SK-N-SH (cell line): ENCODE measurements at regions not wholly inside any gene's neighbourhood (a gene's known extent, or its start where the extent isn't known, plus 50 kb on each side); places are given as distances from the start of the nearest gene placed in this dataset.

ENCODE experiments used
- CTCF ChIA-PET: fragments of 300-600, 350-600 bp; formaldehyde crosslinking; extraction: SDS; loops from one replicate; lab custom pipeline; 2021; lab: Yijun Ruan, JAX
- POLR2A ChIA-PET: fragments of 350-600 bp; sonication (Branson Sonifier 250); formaldehyde crosslinking; extraction: SDS; loops from one replicate; lab custom pipeline; 2020; ENCODE audit warnings: antibody characterized with exemption, inconsistent platforms; lab: Yijun Ruan, JAX
- DNase-seq: peaks from one replicate; pipeline ENCODE4 v3.0.0; 2012
- H2AFZ ChIP-seq: fragments of 200-600 bp; sonication (generic); 2 replicates; pipeline ENCODE4 v1.8.1; 2016; ENCODE audit warnings: antibody characterized with exemption, mild to moderate bottlenecking, low read depth
- H3F3A ChIP-seq: fragments of 200-600 bp; sonication (generic); replicated peaks from 2 replicates; pipeline ENCODE3; 2016; ENCODE audit warnings: antibody characterized with exemption, mild to moderate bottlenecking; ENCODE audit not compliant: insufficient read depth
- H3K27ac ChIP-seq, 2 experiments: fragments of 200-500 bp in 1 of 2; fragments of 200-600 bp in 1 of 2; sonication (Bioruptor generic) in 1 of 2; sonication (generic), shearing (Covaris generic) in 1 of 2; 2 replicates each; pipeline versions ENCODE4 v1.5.1 to v1.6.1; 2014 to 2016; ENCODE audit warnings: low read depth in 2 of 2, inconsistent platforms in 1 of 2, low read length in 1 of 2, mild to moderate bottlenecking in 1 of 2, mixed read lengths in 1 of 2
- H3K27me3 ChIP-seq: fragments of 200-600 bp; sonication (generic), shearing (Covaris generic); 2 replicates; pipeline ENCODE4 v1.6.1; 2016; ENCODE audit warnings: mixed run types; ENCODE audit not compliant: insufficient read depth
- H3K36me3 ChIP-seq, 2 experiments: fragments of 200-500 bp in 1 of 2; fragments of 200-600 bp in 1 of 2; sonication (Bioruptor generic) in 1 of 2; sonication (generic) in 1 of 2; replicated peaks in 1 of 2; 2 replicates each; pipeline versions ENCODE3 to v1.5.1; 2014 to 2016; ENCODE audit warnings: low read length in 1 of 2, mild to moderate bottlenecking in 1 of 2; ENCODE audit not compliant: insufficient read depth in 2 of 2, control insufficient read depth in 1 of 2
- H3K4me1 ChIP-seq, 2 experiments: fragments of 200-500 bp in 1 of 2; fragments of 200-600 bp in 1 of 2; sonication (Bioruptor generic) in 1 of 2; sonication (generic), shearing (Covaris generic) in 1 of 2; 2 replicates each; pipeline versions ENCODE4 v1.5.1 to v1.6.1; 2014 to 2016; ENCODE audit warnings: low read depth in 1 of 2, low read length in 1 of 2, mixed run types in 1 of 2; ENCODE audit not compliant: insufficient read depth in 2 of 2, control insufficient read depth in 1 of 2
- H3K4me2 ChIP-seq: fragments of 200-600 bp; sonication (generic), shearing (Covaris generic); 2 replicates; pipeline ENCODE4 v1.6.1; 2017; ENCODE audit warnings: mixed run types
- H3K4me3 ChIP-seq, 2 experiments: fragments of 200-500 bp in 1 of 2; fragments of 200-600 bp in 1 of 2; sonication (Bioruptor generic) in 1 of 2; sonication (generic), shearing (Covaris generic) in 1 of 2; 2 replicates each; pipeline versions ENCODE4 v1.5.1 to v1.8.1; 2014 to 2016; ENCODE audit warnings: low read depth in 2 of 2, inconsistent platforms in 1 of 2, low read length in 1 of 2, mild to moderate bottlenecking in 1 of 2, mixed read lengths in 1 of 2, moderate library complexity in 1 of 2
- H3K79me2 ChIP-seq: fragments of 200-600 bp; sonication (generic); 2 replicates; pipeline ENCODE4 v1.8.1; 2017; ENCODE audit warnings: mild to moderate bottlenecking; ENCODE audit not compliant: insufficient read depth
- H3K9ac ChIP-seq: fragments of 200-600 bp; sonication (generic); 2 replicates; pipeline ENCODE4 v1.6.1; 2017; ENCODE audit warnings: mixed run types
- H3K9me2 ChIP-seq: fragments of 200-600 bp; sonication (generic); 2 replicates; pipeline ENCODE4 v1.6.1; 2017; ENCODE audit warnings: mixed run types
- H3K9me3 ChIP-seq: fragments of 200-600 bp; sonication (generic); 2 replicates; pipeline ENCODE4 v1.6.1; 2017; ENCODE audit warnings: mixed run types, mild to moderate bottlenecking, moderate library complexity
- H4K20me1 ChIP-seq: fragments of 200-600 bp; sonication (generic); 2 replicates; pipeline ENCODE4 v1.6.1; 2017; ENCODE audit warnings: mild to moderate bottlenecking, mixed run types; ENCODE audit not compliant: insufficient read depth
- CTCF ChIP-seq: fragments of 200-600 bp; sonication (generic); IDR thresholded peaks from 2 replicates; pipeline ENCODE4 v1.6.1; 2017; ENCODE audit warnings: antibody characterized with exemption, mild to moderate bottlenecking, moderate library complexity
- EZH2phosphoT487 ChIP-seq: fragments of 200-600 bp; sonication (generic); IDR thresholded peaks from 2 replicates; pipeline ENCODE4 v1.6.1; 2017; ENCODE audit warnings: low read depth, mixed run types, mild to moderate bottlenecking, antibody characterized with exemption, moderate library complexity, borderline replicate concordance
- FOXM1 ChIP-seq: IDR thresholded peaks from 2 replicates; pipeline ENCODE4 v1.4.0; 2012; ENCODE audit warnings: low read depth, mild to moderate bottlenecking
- IRF3 ChIP-seq: fragments of 150-350 bp; IDR thresholded peaks from 2 replicates; pipeline ENCODE4 v1.6.1; 2016; ENCODE audit warnings: mild to moderate bottlenecking, low read depth, low read length
- MAX ChIP-seq: IDR thresholded peaks from 2 replicates; pipeline ENCODE4 v1.4.0; 2012; ENCODE audit warnings: low read depth
- NFIC ChIP-seq: IDR thresholded peaks from 2 replicates; pipeline ENCODE4 v1.4.0; 2012; ENCODE audit warnings: borderline replicate concordance
- NRF1 ChIP-seq: IDR thresholded peaks from 2 replicates; pipeline ENCODE4 v1.6.1; 2012; ENCODE audit warnings: low read depth, mild to moderate bottlenecking, low read length
- PBX3 ChIP-seq: IDR thresholded peaks from 2 replicates; pipeline ENCODE4; 2012
- POLR2AphosphoS5 ChIP-seq: IDR thresholded peaks from 2 replicates; pipeline ENCODE4 v1.6.1; 2012; ENCODE audit warnings: low read depth, low read length
- RCOR1 ChIP-seq: fragments of 150-350 bp; IDR thresholded peaks from 2 replicates; pipeline ENCODE4 v1.6.1; 2017; ENCODE audit warnings: antibody characterized with exemption, low read length
- REST ChIP-seq: IDR thresholded peaks from 2 replicates; pipeline ENCODE4 v1.6.1; 2012; ENCODE audit warnings: mild to moderate bottlenecking, low read depth, low read length, moderate library complexity
- SMC3 ChIP-seq: IDR thresholded peaks from 2 replicates; pipeline ENCODE4 v1.6.1; 2012; ENCODE audit warnings: low read depth, low read length, improper control_type of control experiment
- TEAD4 ChIP-seq: IDR thresholded peaks from 2 replicates; pipeline ENCODE4 v1.4.0; 2012; ENCODE audit warnings: mild to moderate bottlenecking, borderline replicate concordance; ENCODE audit not compliant: insufficient read depth
- USF1 ChIP-seq: IDR thresholded peaks from 2 replicates; pipeline ENCODE4 v1.4.0; 2012; ENCODE audit warnings: low read depth, borderline replicate concordance
- ZBTB33 ChIP-seq: IDR thresholded peaks from 2 replicates; pipeline ENCODE4 v1.4.0; 2012; ENCODE audit warnings: low read depth, borderline replicate concordance
- WGBS: methylation state at CpG from one replicate; pipeline ENCODE4 v1.1.6; 2017; ENCODE audit warnings: low lambda C conversion rate; 5-methylcytosine and 5-hydroxymethylcytosine counted together

GRCh38 chr11:100442017-100442416 lies 245.1 kb upstream of the ARHGAP42 start:
- no peaks in the 10 kb centered on the region for H4K20me1 ChIP-seq
- WGBS, result 4% methylated on average over 3 of the region's 3 CpGs
- no peaks in the 10 kb centered on the region for H3F3A ChIP-seq
- no peak overlapping the region for H3K9ac ChIP-seq
- no peak overlapping the region for H3K27ac ChIP-seq
- H3K36me3 ChIP-seq, result no peaks in the 10 kb centered on the region
- no peak overlapping the region for H3K4me2 ChIP-seq
- ChIA-PET CTCF (no interaction called here), POLR2A (no interaction called here)
- H3K4me1 ChIP-seq, result no peaks in the 10 kb centered on the region
- no peaks in the 10 kb centered on the region for H3K27me3 ChIP-seq
- no peak overlapping the region for H3K4me3 ChIP-seq
- no peak overlapping the region for H2AFZ ChIP-seq
- no peaks in the 10 kb centered on the region for H3K9me2 ChIP-seq
- no peaks in the 10 kb centered on the region for H3K79me2 ChIP-seq
- no peak for TF ChIP-seq MAX
- TF ChIP-seq NFIC, result no peak
- no peak for TF ChIP-seq NRF1
- no peak for TF ChIP-seq EZH2phosphoT487
- no peak for TF ChIP-seq PBX3
- no peak for TF ChIP-seq IRF3
- no peak for DNase-seq
- H3K9me3 ChIP-seq, result no peaks in the 10 kb centered on the region

- H3K4me3 ChIP-seq, result no peak overlapping the region
- no peak overlapping the region for H3K9ac ChIP-seq
- ChIA-PET POLR2A (no interaction called here), CTCF (no interaction called here)
- no peak overlapping the region for H3K27ac ChIP-seq
- no peak overlapping the region for H2AFZ ChIP-seq
- H3K27me3 ChIP-seq, result no peaks in the 10 kb centered on the region
- no peaks in the 10 kb centered on the region for H4K20me1 ChIP-seq
- no peaks in the 10 kb centered on the region for H3F3A ChIP-seq
- WGBS, result 0% methylated on average over 2 of the region's 2 CpGs
- no peaks in the 10 kb centered on the region for H3K9me2 ChIP-seq
- H3K4me1 ChIP-seq, result no peaks in the 10 kb centered on the region
- H3K4me2 ChIP-seq, result no peak overlapping the region
- H3K36me3 ChIP-seq, result no peaks in the 10 kb centered on the region
- no peak for DNase-seq
- H3K79me2 ChIP-seq, result no peaks in the 10 kb centered on the region
- no peaks in the 10 kb centered on the region for H3K9me3 ChIP-seq
- TF ChIP-seq ZBTB33 (no peak), REST (no peak), CTCF (no peak), TEAD4 (no peak), FOXM1 (no peak), RCOR1 (no peak), SMC3 (no peak), POLR2AphosphoS5 (no peak), USF1 (no peak)
Measured at GRCh38 chr11:100445231-100445735, 241.8 kb upstream of the ARHGAP42 start.
